Urinary bladder (tissue), 3 donors: ENCODE measurements at regions not wholly inside any gene's neighbourhood (a gene's known extent, or its start where the extent isn't known, plus 50 kb on each side); places are given as distances from the start of the nearest gene placed in this dataset.
"Not testable (repeated sequence)": the region's sequence is repeated elsewhere in the genome, so short reads cannot be mapped to it uniquely, and the experiment has no call there.

Source experiments
- DNase-seq: peaks from one replicate; pipeline ENCODE4 v3.0.0-alpha.2; 2015; ENCODE audit errors: extremely low spot score
- H3K27ac ChIP-seq: one replicate; pipeline ENCODE4 v1.5.1; 2013; ENCODE audit warnings: low read depth, mild to moderate bottlenecking, moderate library complexity
- H3K36me3 ChIP-seq: one replicate; pipeline ENCODE4 v1.6.1; 2013; ENCODE audit warnings: mild to moderate bottlenecking, moderate library complexity; ENCODE audit not compliant: insufficient read depth
- H3K4me1 ChIP-seq: one replicate; pipeline ENCODE4 v1.6.1; 2013; ENCODE audit warnings: mild to moderate bottlenecking, moderate library complexity; ENCODE audit not compliant: insufficient read depth
- H3K4me3 ChIP-seq: one replicate; pipeline ENCODE4 v1.5.1; 2013; ENCODE audit warnings: low read depth, low read length
- WGBS: extraction: QIAGEN DNeasy Blood & Tissue Kit; methylation state at CpG from one replicate; pipeline ENCODE4 v1.1.7; 2013; 5-methylcytosine and 5-hydroxymethylcytosine counted together
- donor health status: healthy with polysubstance abuse.
- donor health status: healthy.

DNA sequence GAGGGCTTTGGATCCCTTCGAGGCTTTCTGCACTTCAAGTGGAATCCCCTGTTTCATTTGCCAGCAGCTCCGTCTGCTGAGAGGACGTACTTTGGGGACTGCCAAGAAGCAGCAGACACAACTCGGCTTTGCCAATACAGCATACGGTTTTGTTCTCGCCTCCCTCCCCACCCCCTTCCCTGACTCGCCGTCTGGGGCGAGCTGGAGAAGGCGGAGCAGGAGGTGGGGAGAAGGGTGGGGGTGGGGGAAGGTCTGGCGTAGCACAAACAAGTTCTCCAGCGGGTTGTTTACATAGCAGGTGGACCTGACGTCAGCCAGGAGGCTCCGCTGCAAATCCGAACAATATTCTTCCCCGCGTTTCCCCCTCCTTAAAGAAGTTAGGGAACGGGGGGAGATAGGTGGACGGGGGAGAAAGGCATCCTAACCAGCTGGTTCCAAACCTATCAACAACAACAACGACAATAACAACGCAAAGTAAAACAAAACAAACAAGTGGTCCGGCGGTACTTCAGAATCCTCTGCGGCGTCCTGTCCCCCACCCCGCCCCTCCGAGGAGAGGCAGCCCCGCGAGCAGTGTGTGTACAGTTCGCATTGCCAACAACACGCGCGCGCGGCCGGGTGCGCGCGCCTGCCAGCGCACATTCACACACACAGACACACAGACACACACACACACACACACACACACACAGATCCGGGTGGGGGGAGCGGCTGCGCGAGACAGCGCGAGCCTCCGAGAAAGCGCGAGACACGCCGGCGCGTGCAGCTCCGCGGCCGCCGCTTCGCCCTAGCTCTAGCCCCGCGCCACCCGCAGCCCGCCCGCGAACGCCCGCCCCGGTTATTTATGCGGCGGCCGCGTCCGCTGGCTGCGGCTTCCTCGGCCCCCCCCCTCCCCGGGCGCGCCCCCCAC, 167.0 kb upstream of the PPP1R3A start:
- H3K4me1 ChIP-seq = peaks cover 2% of the 10 kb centered on the region
- peak overlapping the region; percentile 68 for H3K4me3 ChIP-seq
- peak; percentile 87 for DNase-seq
- WGBS = under 1% methylated on average over 77 of the region's 77 CpGs
- H3K36me3 ChIP-seq = no peaks in the 10 kb centered on the region
- peak overlapping the region; percentile 78 for H3K27ac ChIP-seq

DNA sequence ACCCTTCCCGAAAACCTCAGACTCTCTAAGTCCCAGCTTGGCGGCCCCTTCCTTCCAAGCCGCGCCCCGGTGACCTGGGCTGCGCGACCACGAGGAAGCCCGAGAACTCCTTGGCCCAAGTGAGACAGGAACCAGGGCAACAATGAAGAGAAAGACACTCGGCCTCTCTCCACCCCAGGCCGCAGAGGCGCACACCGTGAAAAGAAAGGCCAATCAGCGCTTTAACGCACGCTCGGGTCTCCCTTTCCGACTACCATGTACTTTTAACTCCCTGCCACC, 166.4 kb upstream of the PPP1R3A start:
- WGBS = under 1% methylated on average over 18 of the region's 18 CpGs
- Histone ChIP-seq H3K36me3 (no peaks in the 10 kb centered on the region), H3K27ac (peak overlapping the region; percentile 78), H3K4me3 (peak overlapping the region; percentile 68), H3K4me1 (peaks cover 2% of the 10 kb centered on the region)
- no peak for DNase-seq

DNA sequence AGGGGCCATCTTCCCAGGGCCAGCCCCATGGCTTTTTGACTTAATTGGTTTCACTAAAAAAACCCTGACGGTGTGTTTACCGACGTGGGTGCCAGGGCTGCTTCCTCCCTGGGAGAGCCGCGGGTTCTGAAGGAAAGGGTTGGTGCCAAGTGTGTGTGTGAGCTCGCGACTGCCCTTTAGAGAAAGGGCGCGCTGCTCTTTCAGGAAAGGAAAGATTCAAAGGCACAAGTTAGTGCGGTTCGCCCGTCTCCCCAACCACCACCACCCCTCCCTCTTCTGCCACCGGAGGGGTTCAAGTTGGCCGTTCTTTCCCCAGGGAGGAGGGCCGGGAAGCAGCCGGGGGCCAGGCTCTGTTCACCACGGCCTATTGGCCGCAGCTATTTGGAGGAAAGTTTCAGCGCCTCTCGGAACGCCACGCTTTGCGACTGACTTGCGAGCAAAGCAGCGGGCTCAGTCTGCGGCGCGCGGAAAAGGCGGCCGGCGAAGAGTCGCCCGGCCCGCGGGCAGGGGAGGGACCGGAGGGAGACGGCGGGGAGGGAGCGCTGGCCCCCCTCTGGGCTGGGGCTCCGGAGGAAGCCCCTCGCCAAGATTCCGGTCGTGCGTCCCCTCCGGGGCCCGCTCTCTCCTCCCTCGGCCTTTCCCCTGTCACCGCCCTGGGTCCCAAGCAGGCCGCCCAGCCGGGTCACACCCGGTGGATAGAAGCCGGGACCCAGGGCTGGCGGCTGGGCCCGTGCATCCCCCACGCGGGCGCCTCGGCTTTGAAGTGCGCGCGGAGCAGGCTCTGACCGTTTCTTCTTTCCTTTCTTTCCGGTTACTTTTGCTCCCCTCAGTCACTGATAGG, 165.9 kb upstream of the PPP1R3A start:
- WGBS = 1% methylated on average over 64 of the region's 64 CpGs
- peak; percentile 18 for DNase-seq
- Histone ChIP-seq H3K4me3 (peak overlapping the region; percentile 68), H3K4me1 (peaks cover 2% of the 10 kb centered on the region), H3K27ac (peak overlapping the region; percentile 78), H3K36me3 (no peaks in the 10 kb centered on the region)

DNA sequence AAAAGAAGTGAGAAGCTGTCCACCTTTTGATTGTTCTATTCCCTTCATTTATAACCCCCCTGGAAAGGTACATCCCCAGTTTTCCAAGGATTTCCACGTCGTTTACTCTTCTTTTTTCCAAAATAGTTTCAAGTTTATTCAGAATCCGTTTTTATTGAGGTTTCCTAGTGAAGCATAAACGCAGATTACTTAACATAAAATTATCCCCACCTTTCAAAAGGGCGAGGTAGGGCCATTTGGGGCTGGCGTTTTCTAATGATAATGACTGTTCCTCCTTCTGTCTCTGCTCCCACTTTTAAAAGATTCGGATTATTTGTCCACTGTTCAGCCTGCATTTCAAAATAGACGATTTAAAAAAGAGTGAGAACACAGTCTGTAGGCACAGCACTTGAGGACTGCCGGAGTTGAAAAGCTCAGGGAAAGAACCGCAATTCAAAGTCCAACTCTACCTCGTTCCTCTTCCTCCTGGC, 165.2 kb upstream of the PPP1R3A start:
- 26% methylated on average over 11 of the region's 11 CpGs for WGBS
- peaks cover 2% of the 10 kb centered on the region for H3K4me1 ChIP-seq
- peak overlapping the region; percentile 78 for H3K27ac ChIP-seq
- DNase-seq = peak; percentile 20
- no peak overlapping the region for H3K4me3 ChIP-seq
- H3K36me3 ChIP-seq = no peaks in the 10 kb centered on the region

DNA sequence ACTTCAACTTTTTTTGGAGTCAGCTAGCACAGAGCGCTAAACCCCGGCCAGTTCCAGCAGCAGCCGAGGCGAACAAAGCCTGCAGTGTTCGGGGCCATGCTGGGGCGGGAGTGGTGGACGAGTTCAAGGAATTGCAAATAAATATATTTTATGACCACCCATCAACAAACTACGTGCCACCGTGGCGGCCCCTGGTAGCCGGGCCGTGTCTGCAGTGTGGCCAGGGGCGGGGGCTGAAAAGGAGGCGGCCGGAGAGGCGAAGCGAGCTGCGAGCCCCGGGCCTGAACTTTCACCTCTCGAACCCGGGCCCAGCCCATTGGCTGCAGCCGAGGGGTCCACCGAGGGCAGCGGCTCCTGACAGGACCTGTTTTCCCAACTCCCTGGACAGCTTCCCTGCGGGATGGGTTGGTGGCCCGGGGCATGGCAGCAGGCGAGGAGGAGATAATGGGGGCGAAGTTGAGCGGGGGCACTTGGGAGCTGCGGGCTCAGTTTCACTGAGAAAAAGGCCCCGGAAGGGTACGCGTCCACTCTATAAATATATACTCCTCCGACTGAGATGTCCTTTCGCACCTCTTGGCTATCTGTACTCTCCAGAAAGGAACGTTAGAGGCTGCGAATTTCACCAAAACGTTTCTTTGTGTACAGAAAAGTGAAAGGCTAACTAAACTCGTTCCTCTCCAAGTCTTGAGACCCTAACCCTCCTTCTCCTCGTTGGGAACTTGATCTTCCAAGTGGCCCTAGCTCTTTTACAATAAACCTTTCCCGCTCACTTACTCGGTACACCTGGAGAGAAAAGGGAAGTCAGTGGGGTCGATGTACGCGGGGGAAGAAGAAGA, 164.6 kb upstream of the PPP1R3A start:
- H3K36me3 ChIP-seq = no peaks in the 10 kb centered on the region
- H3K4me3 ChIP-seq = peak overlapping the region; percentile 30
- H3K4me1 ChIP-seq = peaks cover 2% of the 10 kb centered on the region
- H3K27ac ChIP-seq = no peak overlapping the region
- DNase-seq = peak; percentile 29
- 25% methylated on average over 45 of the region's 45 CpGs for WGBS

DNA sequence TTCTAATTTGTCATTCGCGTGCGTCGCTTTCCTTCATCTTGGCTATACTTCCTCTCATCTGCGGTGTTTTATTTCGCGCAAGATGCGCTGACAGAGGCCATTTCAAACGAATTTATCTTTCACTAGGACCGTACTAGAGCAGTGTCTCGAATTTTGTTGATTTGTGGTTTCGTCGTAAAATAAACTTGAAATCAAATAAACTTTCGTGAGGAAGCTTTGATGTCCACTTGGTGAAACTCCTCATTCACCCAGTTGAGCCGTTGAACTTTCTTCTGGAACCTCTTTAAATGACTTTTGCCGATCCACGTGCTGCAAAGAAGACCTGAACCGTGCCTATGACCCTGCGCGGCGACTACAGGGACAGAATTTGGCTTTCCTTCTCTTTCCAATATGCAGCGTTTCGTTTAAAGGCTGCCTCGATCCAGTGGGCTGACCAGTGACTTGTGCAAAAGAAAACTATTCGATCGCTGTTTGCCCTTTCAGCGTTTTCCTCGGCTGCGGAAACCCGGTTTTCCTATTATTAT, 163.9 kb upstream of the PPP1R3A start:
- DNase-seq = peak; percentile 26
- 9% methylated on average over 30 of the region's 30 CpGs for WGBS
- Histone ChIP-seq H3K4me1 (peaks cover 2% of the 10 kb centered on the region), H3K36me3 (no peaks in the 10 kb centered on the region), H3K4me3 (peak overlapping the region; percentile 30), H3K27ac (no peak overlapping the region)

DNA sequence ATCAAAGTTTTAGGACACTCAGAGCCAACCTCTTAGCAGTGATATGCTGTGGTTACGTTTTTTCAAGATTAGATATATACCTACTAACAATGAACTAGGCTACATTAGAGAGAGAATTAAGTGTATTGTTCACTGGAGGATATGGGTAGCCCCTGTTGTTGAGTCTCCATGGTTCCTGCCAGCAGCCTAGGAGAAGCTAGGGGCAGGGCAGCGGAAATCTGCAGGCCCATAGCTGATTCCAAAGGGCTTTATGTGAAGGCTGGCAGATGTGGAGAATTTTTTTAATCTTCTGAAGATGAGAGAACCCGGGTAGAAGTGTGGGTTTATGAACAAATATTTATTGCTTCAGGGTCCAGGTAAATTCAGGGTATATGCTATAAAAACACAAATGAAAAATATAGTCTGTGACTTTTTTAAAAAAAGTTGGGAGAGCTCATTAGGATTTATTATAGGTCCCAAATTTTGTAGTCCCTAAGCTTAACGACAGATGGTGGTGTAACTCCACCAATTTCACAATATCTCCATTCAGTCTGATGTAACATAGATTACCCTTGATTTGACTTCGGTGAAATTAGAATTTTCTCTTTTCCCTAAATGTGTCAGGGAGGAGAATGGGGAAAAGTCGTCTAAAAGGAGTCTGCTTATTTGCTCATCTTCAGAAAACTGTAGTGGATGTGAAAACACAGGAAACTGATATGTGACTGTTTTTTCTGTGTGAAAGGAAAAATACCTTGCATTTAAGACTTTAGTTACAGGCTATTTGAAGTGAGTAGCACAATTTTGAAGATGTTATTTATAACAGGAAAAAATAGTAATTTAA, 163.0 kb upstream of the PPP1R3A start:
- WGBS = 29% methylated on average over 6 of the region's 6 CpGs
- no peaks in the 10 kb centered on the region for H3K4me1 ChIP-seq
- H3K36me3 ChIP-seq = no peaks in the 10 kb centered on the region
- peak; percentile 54 for DNase-seq
- H3K27ac ChIP-seq = no peak overlapping the region
- H3K4me3 ChIP-seq = no peak overlapping the region

DNA sequence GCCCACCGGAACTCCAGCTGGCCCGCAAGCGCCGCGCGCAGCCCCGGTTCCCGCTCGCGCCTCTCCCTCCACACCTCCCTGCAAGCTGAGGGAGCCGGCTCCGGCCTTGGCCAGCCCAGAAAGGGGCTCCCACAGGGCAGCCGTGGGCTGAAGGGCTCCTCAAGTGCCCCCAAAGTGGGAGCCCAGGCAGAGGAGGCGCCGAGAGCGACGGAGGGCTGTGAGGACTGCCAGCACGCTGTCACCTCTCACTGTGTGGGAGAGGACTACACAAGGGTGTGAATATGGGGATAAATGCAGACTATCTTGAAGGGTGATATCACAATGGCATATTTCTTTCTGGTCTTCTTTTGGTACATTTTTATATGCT, 158.3 kb upstream of the PPP1R3A start:
- WGBS = 97% methylated on average over 18 of the region's 18 CpGs
- H3K36me3 ChIP-seq, H3K4me1 ChIP-seq, DNase-seq, H3K4me3 ChIP-seq, H3K27ac ChIP-seq: not testable (repeated sequence)

DNA sequence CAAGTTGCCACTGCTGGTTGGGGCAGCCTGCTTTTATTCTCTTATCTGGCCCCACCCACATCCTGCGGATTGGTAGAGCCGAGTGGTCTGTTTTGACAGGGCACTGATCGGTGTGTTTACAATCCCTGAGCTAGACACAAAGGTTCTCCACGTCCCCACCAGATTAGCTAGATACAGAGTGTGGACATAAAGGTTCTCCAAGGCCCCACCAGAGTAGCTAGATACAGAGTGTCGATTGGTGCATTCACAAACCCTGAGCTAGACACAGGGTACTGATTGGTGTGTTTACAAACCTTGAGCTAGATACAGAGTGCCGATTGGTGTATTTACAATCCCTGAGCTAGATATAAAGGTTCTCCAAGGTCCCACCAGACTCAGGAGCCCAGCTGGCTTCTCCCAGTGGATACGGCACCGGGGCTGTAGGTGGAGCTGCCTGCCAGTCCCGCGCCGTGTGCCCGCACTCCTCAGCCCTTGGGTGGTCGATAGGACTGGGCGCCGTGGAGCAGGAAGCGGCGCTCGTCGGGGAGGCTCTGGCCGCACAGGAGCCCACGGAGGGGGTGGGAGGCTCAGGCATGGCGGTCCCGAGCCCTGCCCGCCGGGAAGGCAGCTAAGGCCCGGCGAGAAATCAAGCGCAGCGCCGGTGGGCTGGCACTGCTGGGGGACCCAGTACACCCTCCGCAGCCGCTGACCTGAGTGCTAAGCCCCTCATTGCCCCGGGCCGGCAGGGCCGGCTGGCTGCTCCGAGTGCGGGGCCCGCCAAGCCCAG, 157.8 kb upstream of the PPP1R3A start:
- not testable (repeated sequence) for H3K4me3 ChIP-seq, DNase-seq, H3K4me1 ChIP-seq, H3K36me3 ChIP-seq, H3K27ac ChIP-seq
- WGBS = 96% methylated on average over 37 of the region's 38 CpGs

DNA sequence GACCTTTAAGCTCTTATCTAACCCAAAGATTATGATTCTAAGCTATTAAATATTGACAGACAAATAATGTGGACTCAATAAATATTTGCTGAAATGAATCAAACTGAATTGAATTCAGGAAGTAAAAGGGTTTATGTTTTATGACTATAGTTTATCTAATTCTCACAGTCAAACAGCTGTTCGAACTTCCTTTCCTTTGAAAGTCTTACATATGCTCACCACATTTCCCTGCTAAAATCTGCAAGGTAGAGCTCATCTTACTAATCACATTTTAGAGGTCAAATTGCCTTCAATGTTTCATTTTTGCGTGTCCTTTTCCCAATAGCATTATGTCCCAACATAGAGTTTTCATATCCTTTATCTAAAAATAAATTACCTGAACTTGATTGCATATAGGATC, 154.9 kb upstream of the PPP1R3A start:
- DNase-seq = no peak
- no peak overlapping the region for H3K4me3 ChIP-seq
- H3K4me1 ChIP-seq = no peaks in the 10 kb centered on the region
- WGBS = 50% methylated on average over 2 of the region's 2 CpGs
- H3K36me3 ChIP-seq = no peaks in the 10 kb centered on the region
- no peak overlapping the region for H3K27ac ChIP-seq

DNA sequence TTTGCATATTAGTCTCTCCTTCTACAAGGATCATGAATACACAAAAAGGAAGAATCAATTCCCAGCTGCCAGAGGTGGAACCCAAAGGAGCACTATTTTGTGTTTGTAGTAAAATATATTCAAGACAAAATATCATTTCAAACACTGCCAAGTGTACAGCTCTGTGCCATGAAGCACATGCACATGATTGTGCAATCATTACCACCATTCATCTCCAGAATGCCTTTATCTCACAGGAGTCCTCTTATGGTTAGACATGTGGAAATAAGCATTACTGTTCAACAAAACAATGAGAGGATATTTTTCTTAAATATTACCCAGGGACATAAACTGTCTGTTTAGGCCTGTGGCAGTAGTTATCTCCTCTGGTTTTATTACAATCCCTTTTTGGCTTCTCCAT, 151.4 kb upstream of the PPP1R3A start:
- Histone ChIP-seq H3K36me3 (no peaks in the 10 kb centered on the region), H3K4me1 (no peaks in the 10 kb centered on the region), H3K4me3 (no peak overlapping the region), H3K27ac (no peak overlapping the region)
- no peak for DNase-seq

DNA sequence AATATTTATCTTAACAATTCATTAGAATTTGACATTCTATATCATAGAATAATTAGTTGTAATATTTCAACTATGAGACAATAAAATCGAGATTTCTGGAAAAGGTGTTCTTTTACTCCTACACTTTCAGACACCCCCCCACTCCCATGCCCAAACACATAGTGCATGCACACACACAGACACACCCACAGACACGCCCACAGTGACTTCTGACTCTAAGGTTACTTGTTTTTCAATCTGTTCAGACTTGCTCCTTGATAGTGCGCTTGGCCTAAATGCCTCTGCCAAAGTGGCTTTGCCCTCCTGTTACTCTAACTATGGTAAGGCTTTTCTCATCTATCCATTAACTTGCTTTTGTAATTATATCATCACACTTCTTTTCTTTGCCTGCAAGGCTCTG, 144.0 kb upstream of the PPP1R3A start:
- H3K4me3 ChIP-seq = no peak overlapping the region

More for the DNA sequence above, 144.0 kb upstream of the PPP1R3A start:
- 88% methylated on average over 3 of the region's 3 CpGs for WGBS
- DNase-seq = no peak
- no peaks in the 10 kb centered on the region for H3K36me3 ChIP-seq
- H3K4me1 ChIP-seq = no peaks in the 10 kb centered on the region
- no peak overlapping the region for H3K27ac ChIP-seq
